Neural progenitor cell (in vitro differentiated cells): ENCODE measurements at regions not wholly inside any gene's neighbourhood (a gene's known extent, or its start where the extent isn't known, plus 50 kb on each side); places are given as distances from the start of the nearest gene placed in this dataset.
A peak's percentile ranks its signal among the peaks of the same experiment; 100 is the strongest.

ENCODE experiments used
- DNase-seq: peaks from one replicate; pipeline ENCODE4 v3.0.0-alpha.2; 2016; ENCODE audit warnings: low spot score
- H2AFZ ChIP-seq: fragments of 200-600 bp; sonication (generic); replicated peaks from 2 replicates; pipeline ENCODE4 v1.6.1; 2016; ENCODE audit warnings: antibody characterized with exemption
- H3F3A ChIP-seq: fragments of 200-600 bp; sonication (generic); 2 replicates; pipeline ENCODE4 v1.6.1; 2016; ENCODE audit warnings: antibody characterized with exemption, low read depth
- H3K27ac ChIP-seq: fragments of 200-600 bp; sonication (generic); 2 replicates; pipeline ENCODE4 v1.5.1; 2016; ENCODE audit warnings: mild to moderate bottlenecking
- H3K27me3 ChIP-seq: fragments of 200-600 bp; sonication (generic); 2 replicates; pipeline ENCODE4 v1.6.1; 2016; ENCODE audit warnings: mild to moderate bottlenecking, moderate library complexity
- H3K36me3 ChIP-seq: fragments of 200-600 bp; sonication (generic); 2 replicates; pipeline ENCODE4 v1.5.1; 2016
- H3K4me1 ChIP-seq: fragments of 200-600 bp; sonication (generic); 2 replicates; pipeline ENCODE4 v1.6.1; 2016; ENCODE audit warnings: mixed run types
- H3K4me2 ChIP-seq: fragments of 200-600 bp; sonication (generic); 2 replicates; pipeline ENCODE4 v1.6.1; 2016
- H3K4me3 ChIP-seq: fragments of 200-600 bp; sonication (generic); 2 replicates; pipeline ENCODE4 v1.5.1; 2016
- H3K79me2 ChIP-seq: fragments of 200-600 bp; sonication (generic); 2 replicates; pipeline ENCODE4 v1.6.1; 2016; ENCODE audit warnings: low read depth
- H3K9ac ChIP-seq: fragments of 200-600 bp; sonication (generic); 2 replicates; pipeline ENCODE4 v1.6.1; 2016
- H3K9me3 ChIP-seq: fragments of 200-600 bp; sonication (generic); 2 replicates; pipeline ENCODE4 v1.5.1; 2016; ENCODE audit warnings: low read depth
- H4K20me1 ChIP-seq: fragments of 200-600 bp; sonication (generic); 2 replicates; pipeline ENCODE4 v1.6.1; 2016; ENCODE audit warnings: low read depth
- H3K27ac Mint-ChIP-seq: 3 replicates; pipeline ENCODE4 v1.8.0; 2021; ENCODE audit warnings: mixed read lengths
- H3K27me3 Mint-ChIP-seq: 2 replicates; pipeline ENCODE4 v1.8.0; 2022; ENCODE audit warnings: low read depth, mild to moderate bottlenecking, inconsistent platforms, moderate library complexity, mixed read lengths; ENCODE audit not compliant: insufficient read depth
- H3K36me3 Mint-ChIP-seq: 3 replicates; pipeline ENCODE4 v1.8.0; 2021; ENCODE audit warnings: mixed read lengths
- H3K4me1 Mint-ChIP-seq: 3 replicates; pipeline ENCODE4 v1.8.0; 2021; ENCODE audit warnings: mixed read lengths
- H3K4me3 Mint-ChIP-seq: 3 replicates; pipeline ENCODE4 v1.8.0; 2021; ENCODE audit warnings: mild to moderate bottlenecking, moderate library complexity, mixed read lengths
- H3K9me3 Mint-ChIP-seq: 3 replicates; pipeline ENCODE4 v1.8.0; 2020; ENCODE audit warnings: mixed read lengths
- EZH2 ChIP-seq: fragments of 200-600 bp; sonication (generic); IDR thresholded peaks from 2 replicates; pipeline ENCODE4 v1.6.1; 2017; ENCODE audit warnings: antibody characterized with exemption, mild to moderate bottlenecking, moderate library complexity
- EZH2phosphoT487 ChIP-seq: fragments of 200-600 bp; sonication (generic); IDR thresholded peaks from 2 replicates; pipeline ENCODE4 v1.6.1; 2017; ENCODE audit warnings: antibody characterized with exemption
- TF ChIP-seq, protein P1 (sequence below): fragments of 200-600 bp; sonication (generic); IDR thresholded peaks from 2 replicates; pipeline ENCODE4 v1.5.1; 2017; ENCODE audit warnings: antibody characterized with exemption, mild to moderate bottlenecking

DNA sequence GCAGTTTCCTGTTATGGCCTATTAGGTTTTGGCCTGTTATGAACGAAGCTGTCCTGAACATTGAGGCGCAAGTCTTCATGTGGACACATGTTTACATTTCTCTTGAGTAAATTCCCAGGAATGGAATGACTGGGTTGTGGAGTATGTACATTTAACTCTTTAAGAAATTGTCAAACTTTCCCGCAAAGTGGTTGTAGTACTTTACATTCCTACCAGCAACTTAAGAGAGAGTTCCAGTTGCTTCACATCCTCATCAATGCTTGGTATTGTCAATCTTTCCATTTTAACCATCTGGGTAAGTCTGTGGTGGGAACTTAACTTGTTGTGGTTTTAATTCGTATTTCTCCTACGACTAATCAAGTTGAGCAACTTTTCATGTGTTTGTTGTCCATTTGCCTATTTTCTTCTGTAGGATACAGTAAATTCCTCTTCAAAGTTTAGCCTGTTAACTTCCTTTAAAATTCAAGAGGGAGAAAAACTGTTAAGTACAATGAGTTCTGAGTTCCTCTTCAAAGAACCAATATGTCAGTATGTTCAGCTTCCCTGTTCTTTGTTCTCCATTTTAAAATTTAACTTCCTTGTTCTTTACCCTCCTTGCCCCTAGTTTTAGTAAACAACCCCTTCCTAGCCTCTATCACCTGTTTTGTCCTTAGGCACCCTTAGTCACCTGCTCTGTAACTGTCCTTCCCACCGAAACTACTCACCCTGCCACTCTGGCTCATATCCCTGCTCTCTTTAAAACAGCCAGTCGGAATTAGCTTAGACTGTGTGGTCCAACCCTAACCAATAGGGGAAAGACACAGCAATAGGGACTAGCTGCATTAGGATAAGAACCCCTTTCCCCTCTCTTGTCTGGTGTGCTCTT lies 74.0 kb downstream of the FAM241B start:
- Mint-ChIP-seq H3K36me3 (no peaks in the 10 kb centered on the region), H3K27ac (no peak overlapping the region), H3K4me1 (no peaks in the 10 kb centered on the region), H3K4me3 (no peak overlapping the region), H3K9me3 (peaks cover 13% of the 10 kb centered on the region), H3K27me3 (peaks cover 8% of the 10 kb centered on the region)
- DNase-seq = no peak
- H2AFZ ChIP-seq = no peak overlapping the region
- H3K9ac ChIP-seq = no peak overlapping the region
- no peak overlapping the region for H3K4me3 ChIP-seq
- no peaks in the 10 kb centered on the region for H3K36me3 ChIP-seq
- no peak overlapping the region for H3K27ac ChIP-seq
- peaks cover 18% of the 10 kb centered on the region for H3K27me3 ChIP-seq
- peaks cover 3% of the 10 kb centered on the region for H3K4me1 ChIP-seq
- TF ChIP-seq, protein P1, sequence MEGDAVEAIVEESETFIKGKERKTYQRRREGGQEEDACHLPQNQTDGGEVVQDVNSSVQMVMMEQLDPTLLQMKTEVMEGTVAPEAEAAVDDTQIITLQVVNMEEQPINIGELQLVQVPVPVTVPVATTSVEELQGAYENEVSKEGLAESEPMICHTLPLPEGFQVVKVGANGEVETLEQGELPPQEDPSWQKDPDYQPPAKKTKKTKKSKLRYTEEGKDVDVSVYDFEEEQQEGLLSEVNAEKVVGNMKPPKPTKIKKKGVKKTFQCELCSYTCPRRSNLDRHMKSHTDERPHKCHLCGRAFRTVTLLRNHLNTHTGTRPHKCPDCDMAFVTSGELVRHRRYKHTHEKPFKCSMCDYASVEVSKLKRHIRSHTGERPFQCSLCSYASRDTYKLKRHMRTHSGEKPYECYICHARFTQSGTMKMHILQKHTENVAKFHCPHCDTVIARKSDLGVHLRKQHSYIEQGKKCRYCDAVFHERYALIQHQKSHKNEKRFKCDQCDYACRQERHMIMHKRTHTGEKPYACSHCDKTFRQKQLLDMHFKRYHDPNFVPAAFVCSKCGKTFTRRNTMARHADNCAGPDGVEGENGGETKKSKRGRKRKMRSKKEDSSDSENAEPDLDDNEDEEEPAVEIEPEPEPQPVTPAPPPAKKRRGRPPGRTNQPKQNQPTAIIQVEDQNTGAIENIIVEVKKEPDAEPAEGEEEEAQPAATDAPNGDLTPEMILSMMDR = no peak
- TF ChIP-seq EZH2phosphoT487 (no peak), EZH2 (no peak)
- no peak overlapping the region for H3K4me2 ChIP-seq
- H3K9me3 ChIP-seq = no peaks in the 10 kb centered on the region
- no peaks in the 10 kb centered on the region for H3K79me2 ChIP-seq
- H3F3A ChIP-seq = no peaks in the 10 kb centered on the region
- H4K20me1 ChIP-seq = no peaks in the 10 kb centered on the region

DNA sequence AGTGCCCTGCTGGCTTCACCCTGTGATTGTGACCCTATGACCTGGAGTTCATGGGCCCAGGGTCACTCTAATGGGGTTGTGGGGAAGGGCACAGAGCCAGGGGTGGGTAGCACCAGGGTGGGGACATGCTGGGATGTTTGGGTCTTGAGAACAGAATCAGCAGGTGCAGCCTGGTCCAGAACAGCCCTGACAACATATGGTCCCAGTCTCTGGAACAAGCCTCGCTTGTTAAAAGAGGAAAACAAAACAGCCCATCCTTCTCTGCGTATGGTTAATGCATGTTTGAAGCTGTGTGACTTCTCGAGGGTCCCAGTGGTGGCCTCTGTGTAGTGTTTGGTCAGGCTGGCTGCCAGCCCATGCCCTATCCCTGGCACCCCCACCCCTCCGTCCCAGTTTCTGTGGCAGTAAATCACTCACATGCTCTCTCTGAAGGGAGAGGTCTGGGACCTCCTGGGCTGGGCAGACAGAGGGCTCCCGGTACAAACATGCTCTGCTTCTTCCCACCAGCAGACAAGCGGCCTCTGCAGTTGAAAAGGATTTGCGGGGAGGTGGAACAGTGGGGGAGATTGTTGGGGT lies 79.4 kb downstream of the FAM241B start:
- peak overlapping the region; percentile 43 for H3K4me3 Mint-ChIP-seq
- peaks cover 19% of the 10 kb centered on the region for H3K4me1 Mint-ChIP-seq
- H3K27ac Mint-ChIP-seq = peak overlapping the region; percentile 10
- no peak for DNase-seq
- H3K9ac ChIP-seq = no peak overlapping the region
- peaks cover 3% of the 10 kb centered on the region for H3K4me1 ChIP-seq
- TF ChIP-seq EZH2phosphoT487 = no peak
- TF ChIP-seq, protein P1 = no peak
- no peak for TF ChIP-seq EZH2
- H3K36me3 Mint-ChIP-seq = no peaks in the 10 kb centered on the region
- peaks cover 12% of the 10 kb centered on the region for H3K9me3 Mint-ChIP-seq
- H3K4me3 ChIP-seq = no peak overlapping the region
- H4K20me1 ChIP-seq = no peaks in the 10 kb centered on the region
- H3K27me3 Mint-ChIP-seq = peaks cover 14% of the 10 kb centered on the region
- H3K36me3 ChIP-seq = no peaks in the 10 kb centered on the region
- no peaks in the 10 kb centered on the region for H3K9me3 ChIP-seq
- no peak overlapping the region for H2AFZ ChIP-seq
- no peaks in the 10 kb centered on the region for H3K27me3 ChIP-seq
- no peaks in the 10 kb centered on the region for H3F3A ChIP-seq
- no peak overlapping the region for H3K4me2 ChIP-seq
- no peak overlapping the region for H3K27ac ChIP-seq
- H3K79me2 ChIP-seq = no peaks in the 10 kb centered on the region

DNA sequence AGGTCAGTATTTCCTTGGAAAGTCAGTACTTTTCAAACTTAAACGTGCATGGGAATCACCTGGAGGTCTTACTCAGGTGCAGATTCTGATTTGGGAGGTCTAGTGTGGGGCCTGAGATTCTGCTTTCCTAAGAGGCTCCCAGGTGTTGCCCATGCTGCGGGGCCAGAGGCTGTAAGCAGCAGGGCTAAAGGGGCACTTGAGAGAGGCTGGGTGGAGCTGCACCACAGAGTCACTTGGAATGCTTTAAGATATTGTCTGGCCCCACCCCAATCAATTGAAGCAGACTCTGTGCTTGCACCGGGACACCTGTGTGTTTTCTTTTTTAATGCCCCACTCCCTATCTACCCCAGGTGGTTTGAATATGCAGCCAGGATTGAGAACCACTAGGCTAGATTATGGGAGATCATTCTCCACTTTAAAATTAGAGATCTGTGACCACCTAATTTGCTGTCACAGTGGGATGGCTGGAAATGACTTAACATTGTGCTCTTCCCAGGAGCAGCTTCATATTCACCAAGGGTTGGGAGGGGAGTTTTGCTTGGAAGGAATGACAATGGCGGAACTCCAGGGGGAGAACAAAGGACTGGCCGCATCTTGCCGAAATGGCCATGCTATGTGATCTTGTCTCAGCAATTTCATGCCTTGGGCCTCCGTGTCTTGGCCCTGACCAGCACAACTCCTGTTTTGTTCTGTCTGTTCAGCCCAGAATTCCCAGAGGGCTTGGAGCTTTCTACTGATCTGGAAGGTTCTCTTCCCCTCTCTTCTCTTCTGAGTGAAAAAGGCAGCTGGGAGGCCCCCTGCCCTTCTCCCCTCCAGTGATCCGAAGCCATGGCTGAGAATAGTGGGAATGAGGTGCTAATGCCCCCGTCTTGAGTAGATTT lies 80.2 kb downstream of the FAM241B start:
- Mint-ChIP-seq H3K27ac (peak overlapping the region; percentile 10), H3K27me3 (peaks cover 12% of the 10 kb centered on the region), H3K9me3 (peaks cover 12% of the 10 kb centered on the region), H3K36me3 (no peaks in the 10 kb centered on the region), H3K4me1 (peaks cover 19% of the 10 kb centered on the region), H3K4me3 (no peak overlapping the region)
- no peaks in the 10 kb centered on the region for H3K79me2 ChIP-seq
- TF ChIP-seq EZH2phosphoT487 = no peak
- TF ChIP-seq, protein P1 = no peak
- no peak for TF ChIP-seq EZH2
- H3K27ac ChIP-seq = no peak overlapping the region
- H3K36me3 ChIP-seq = no peaks in the 10 kb centered on the region
- H3K4me2 ChIP-seq = no peak overlapping the region
- peak; percentile 29 for DNase-seq
- H3K9ac ChIP-seq = no peak overlapping the region
- H3K27me3 ChIP-seq = no peaks in the 10 kb centered on the region
- no peaks in the 10 kb centered on the region for H4K20me1 ChIP-seq
- H2AFZ ChIP-seq = peak overlapping the region; percentile 22
- peaks cover 3% of the 10 kb centered on the region for H3K4me1 ChIP-seq
- H3F3A ChIP-seq = no peaks in the 10 kb centered on the region
- no peaks in the 10 kb centered on the region for H3K9me3 ChIP-seq
- H3K4me3 ChIP-seq = no peak overlapping the region
